OCI-LY1 (cell line): ENCODE measurements at regions not wholly inside any gene's neighbourhood (a gene's known extent, or its start where the extent isn't known, plus 50 kb on each side); places are given as distances from the start of the nearest gene placed in this dataset.

Experiments used
- CTCF ChIP-seq: fragments of 200-600 bp; sonication (generic), shearing (Covaris generic); IDR thresholded peaks from 2 replicates; pipeline ENCODE4 v1.5.1; 2017; ENCODE audit warnings: mild to moderate bottlenecking, antibody characterized with exemption, low read length, moderate library complexity, mixed read lengths
- EZH2 ChIP-seq: fragments of 200-600 bp; sonication (generic), shearing (Covaris generic); IDR thresholded peaks from 2 replicates; pipeline ENCODE4 v1.8.0; 2017; ENCODE audit warnings: borderline replicate concordance, mixed run types, mild to moderate bottlenecking, antibody characterized with exemption, low read length, moderate library complexity, mixed read lengths

GRCh38 chr7:25718596-25718995 lies 433.4 kb upstream of the NFE2L3 start:
- TF ChIP-seq CTCF: no peak
- no peak for TF ChIP-seq EZH2
